H1 (cell line): ENCODE measurements at regions not wholly inside any gene's neighbourhood (a gene's known extent, or its start where the extent isn't known, plus 50 kb on each side); places are given as distances from the start of the nearest gene placed in this dataset.

Experiments
- EZH2 ChIP-seq: fragments of 200-600 bp; sonication (generic); IDR thresholded peaks from 2 replicates; pipeline ENCODE4 v1.7.1; 2012; ENCODE audit warnings: low read depth, mild to moderate bottlenecking, moderate library complexity, low read length, inconsistent platforms; ENCODE audit not compliant: severe bottlenecking
- HDAC2 ChIP-seq, 2 experiments: fragments of 300-600 bp in 1 of 2; sonication (generic) in 1 of 2; IDR thresholded peaks; 2 replicates each; pipeline ENCODE4 v1.6.1; 2011 to 2012; ENCODE audit warnings: low read depth in 2 of 2, low read length in 2 of 2, mild to moderate bottlenecking in 2 of 2, moderate library complexity in 2 of 2, borderline replicate concordance in 1 of 2, inconsistent platforms in 1 of 2
- JUND ChIP-seq: IDR thresholded peaks from 2 replicates; pipeline ENCODE4 v1.6.1; 2011; ENCODE audit warnings: mild to moderate bottlenecking, improper control_type of control experiment, low read length
- TF ChIP-seq, protein P1 (sequence below): IDR thresholded peaks from 2 replicates; pipeline ENCODE4 v1.6.1; 2011; ENCODE audit warnings: low read length, improper control_type of control experiment

GRCh38 chr6:44697327-44697726 lies 309.8 kb downstream of the CDC5L start:
- TF ChIP-seq, protein P1, sequence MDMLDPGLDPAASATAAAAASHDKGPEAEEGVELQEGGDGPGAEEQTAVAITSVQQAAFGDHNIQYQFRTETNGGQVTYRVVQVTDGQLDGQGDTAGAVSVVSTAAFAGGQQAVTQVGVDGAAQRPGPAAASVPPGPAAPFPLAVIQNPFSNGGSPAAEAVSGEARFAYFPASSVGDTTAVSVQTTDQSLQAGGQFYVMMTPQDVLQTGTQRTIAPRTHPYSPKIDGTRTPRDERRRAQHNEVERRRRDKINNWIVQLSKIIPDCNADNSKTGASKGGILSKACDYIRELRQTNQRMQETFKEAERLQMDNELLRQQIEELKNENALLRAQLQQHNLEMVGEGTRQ: no peak
- no peak for TF ChIP-seq HDAC2 (IDR thresholded peaks at IDR 0.05; ENCODE audit: borderline replicate concordance in 1 of 2, low read depth in 2 of 2, low read length in 2 of 2)
- no peak for TF ChIP-seq EZH2
- TF ChIP-seq JUND: no peak
